SK-N-SH treated with all-trans-retinoic acid at 6 μM for 48 hours (cell line): ENCODE measurements at regions not wholly inside any gene's neighbourhood (a gene's known extent, or its start where the extent isn't known, plus 50 kb on each side); places are given as distances from the start of the nearest gene placed in this dataset.
A peak's percentile ranks its signal among the peaks of the same experiment; 100 is the strongest.

Experiments used
- ATAC-seq: fragments of 200-7000 bp; cut with Tn5 transposase; 3 replicates; pipeline ENCODE4 v1.9.1; 2020; ENCODE audit warnings: mild to moderate bottlenecking, moderate library complexity
- ARNTL ChIP-seq: fragments of 450-650 bp; formaldehyde crosslinking; IDR thresholded peaks from 2 replicates; pipeline ENCODE4 v1.5.0; 2020; ENCODE audit warnings: low read depth, mild to moderate bottlenecking, moderate library complexity, borderline replicate concordance
- BACH2 ChIP-seq: fragments of 250-450 bp; sonication (Bioruptor Pico); IDR thresholded peaks from 2 replicates; pipeline ENCODE4 v1.9.0; 2021; ENCODE audit warnings: mild to moderate bottlenecking, borderline replicate concordance
- CREB5 ChIP-seq: fragments of 250-450 bp; sonication (Bioruptor Pico); IDR thresholded peaks from 2 replicates; pipeline ENCODE4 v1.5.1; 2020; ENCODE audit warnings: low read depth, mild to moderate bottlenecking, moderate library complexity
- CSDC2 ChIP-seq: fragments of 250-450 bp; sonication (Bioruptor Pico); IDR thresholded peaks from 2 replicates; pipeline ENCODE4 v1.5.0; 2020; ENCODE audit warnings: mild to moderate bottlenecking, moderate library complexity
- CSRNP3 ChIP-seq: fragments of 250-450 bp; sonication (Bioruptor Pico); IDR thresholded peaks from 2 replicates; pipeline ENCODE4 v1.5.1; 2021; ENCODE audit warnings: mild to moderate bottlenecking, moderate library complexity
- ESRRG ChIP-seq: fragments of 250-450 bp; sonication (Bioruptor Pico); IDR thresholded peaks from 2 replicates; pipeline ENCODE4 v1.6.1; 2021; ENCODE audit warnings: mild to moderate bottlenecking
- GLIS3 ChIP-seq: fragments of 250-450 bp; sonication (Bioruptor Pico); IDR thresholded peaks from 2 replicates; pipeline ENCODE4 v1.5.0; 2020; ENCODE audit warnings: mild to moderate bottlenecking, moderate library complexity
- ISL1 ChIP-seq: fragments of 250-450 bp; sonication (Bioruptor Pico); IDR thresholded peaks from 2 replicates; pipeline ENCODE4 v2.1.2; 2022; ENCODE audit warnings: mild to moderate bottlenecking, moderate library complexity
- OSR1 ChIP-seq: fragments of 250-450 bp; sonication (Bioruptor Pico); IDR thresholded peaks from 2 replicates; pipeline ENCODE4 v1.8.0; 2022; ENCODE audit warnings: moderate library complexity, mild to moderate bottlenecking, inconsistent platforms
- PATZ1 ChIP-seq: fragments of 250-450 bp; sonication (Bioruptor Pico); IDR thresholded peaks from 2 replicates; pipeline ENCODE4 v1.8.0; 2020; ENCODE audit warnings: mild to moderate bottlenecking, moderate library complexity, borderline replicate concordance
- POU6F1 ChIP-seq: fragments of 250-450 bp; sonication (Bioruptor Pico); IDR thresholded peaks from 2 replicates; pipeline ENCODE4 v1.8.0; 2021; ENCODE audit warnings: low read depth, mild to moderate bottlenecking, moderate library complexity, borderline replicate concordance
- RARB ChIP-seq: fragments of 250-450 bp; sonication (Bioruptor Pico); IDR thresholded peaks from 2 replicates; pipeline ENCODE4 v1.8.0; 2021; ENCODE audit warnings: mild to moderate bottlenecking, moderate library complexity
- SNAI2 ChIP-seq: fragments of 250-450 bp; sonication (Bioruptor Pico); IDR thresholded peaks from 2 replicates; pipeline ENCODE4 v1.5.0; 2020; ENCODE audit warnings: mild to moderate bottlenecking, moderate library complexity
- TOX ChIP-seq: fragments of 250-450 bp; sonication (Bioruptor Pico); IDR thresholded peaks from 2 replicates; pipeline ENCODE4 v1.8.0; 2021; ENCODE audit warnings: mild to moderate bottlenecking, moderate library complexity, borderline replicate concordance
- TSHZ2 ChIP-seq: fragments of 250-450 bp; sonication (Bioruptor Pico); IDR thresholded peaks from 2 replicates; pipeline ENCODE4 v1.5.0; 2020; ENCODE audit warnings: mild to moderate bottlenecking, moderate library complexity
- ZC3H10 ChIP-seq: fragments of 250-450 bp; sonication (Bioruptor Pico); IDR thresholded peaks from 2 replicates; pipeline ENCODE4 v1.5.1; 2021; ENCODE audit warnings: mild to moderate bottlenecking, moderate library complexity
- ZFP3 ChIP-seq: fragments of 250-450 bp; sonication (Bioruptor Pico); IDR thresholded peaks from 2 replicates; pipeline ENCODE4 v1.5.0; 2020; ENCODE audit warnings: mild to moderate bottlenecking, moderate library complexity
- ZFP30 ChIP-seq: fragments of 450-650 bp; formaldehyde crosslinking; IDR thresholded peaks from 2 replicates; pipeline ENCODE4 v1.5.0; 2022; ENCODE audit warnings: mild to moderate bottlenecking, moderate library complexity
- ZNF565 ChIP-seq: fragments of 450-650 bp; formaldehyde crosslinking; conservative IDR thresholded peaks from 2 replicates; pipeline ENCODE4 v1.5.0; 2020; ENCODE audit warnings: low read depth, mild to moderate bottlenecking, moderate library complexity
- ZNF70 ChIP-seq: fragments of 450-650 bp; formaldehyde crosslinking; IDR thresholded peaks from 2 replicates; pipeline ENCODE4 v1.5.0; 2020; ENCODE audit warnings: mild to moderate bottlenecking, moderate library complexity
- ZNF8 ChIP-seq: fragments of 450-650 bp; formaldehyde crosslinking; IDR thresholded peaks from 2 replicates; pipeline ENCODE4 v1.5.0; 2020; ENCODE audit warnings: mild to moderate bottlenecking, moderate library complexity

- ATAC-seq: no peak
These were observed 394.9 kb downstream of the RPS24 start for GRCh38 chr10:78428579-78428978.

GRCh38 chr10:78429984-78430383, 396.3 kb downstream of the RPS24 start:
- no peak for ATAC-seq
- no peak for TF ChIP-seq ZC3H10 (CRISPR knock-in tag)
- no peak for TF ChIP-seq ZNF565
- no peak for TF ChIP-seq OSR1 (CRISPR knock-in tag)
- no peak for TF ChIP-seq GLIS3 (CRISPR knock-in tag)
- no peak for TF ChIP-seq POU6F1 (CRISPR knock-in tag)
- no peak for TF ChIP-seq PATZ1 (CRISPR knock-in tag)
- no peak for TF ChIP-seq TOX (CRISPR knock-in tag)

More at GRCh38 chr10:78428579-78428978, 394.9 kb downstream of the RPS24 start:
- TF ChIP-seq ZFP30 (CRISPR knock-in tag) (no peak), ZNF8 (CRISPR knock-in tag) (no peak), CSRNP3 (CRISPR knock-in tag) (no peak), ISL1 (CRISPR knock-in tag) (no peak), BACH2 (no peak), GLIS3 (CRISPR knock-in tag) (no peak), CREB5 (CRISPR knock-in tag) (no peak), RARB (no peak), TSHZ2 (CRISPR knock-in tag) (no peak), ESRRG (CRISPR knock-in tag) (no peak), ZNF70 (CRISPR knock-in tag) (no peak)

- TF ChIP-seq ZNF8 (CRISPR knock-in tag) (no peak), ZFP30 (CRISPR knock-in tag) (no peak), CSRNP3 (CRISPR knock-in tag) (no peak), PATZ1 (CRISPR knock-in tag) (no peak), ZFP3 (CRISPR knock-in tag) (no peak), SNAI2 (CRISPR knock-in tag) (no peak), OSR1 (CRISPR knock-in tag) (no peak), ESRRG (CRISPR knock-in tag) (no peak), TOX (CRISPR knock-in tag) (no peak), ZNF565 (no peak), TSHZ2 (CRISPR knock-in tag) (no peak), CSDC2 (no peak), RARB (no peak), ZC3H10 (CRISPR knock-in tag) (no peak), ARNTL (CRISPR knock-in tag) (no peak)
- TF ChIP-seq, all 23 proteins: peak for 0
These were observed 398.9 kb downstream of the RPS24 start for GRCh38 chr10:78432583-78432982.

More at GRCh38 chr10:78432583-78432982, 398.9 kb downstream of the RPS24 start:
- peak; percentile 46; the same call in 1 of the 3 replicates for ATAC-seq
